GM21515 (cell line): ENCODE measurements at regions not wholly inside any gene's neighbourhood (a gene's known extent, or its start where the extent isn't known, plus 50 kb on each side); places are given as distances from the start of the nearest gene placed in this dataset.

Source experiments
- ATAC-seq: cut with Tn5 transposase; IDR thresholded peaks from one replicate; pipeline ENCODE4 v1.9.1; 2021; ENCODE audit not compliant: unreplicated experiment

DNA sequence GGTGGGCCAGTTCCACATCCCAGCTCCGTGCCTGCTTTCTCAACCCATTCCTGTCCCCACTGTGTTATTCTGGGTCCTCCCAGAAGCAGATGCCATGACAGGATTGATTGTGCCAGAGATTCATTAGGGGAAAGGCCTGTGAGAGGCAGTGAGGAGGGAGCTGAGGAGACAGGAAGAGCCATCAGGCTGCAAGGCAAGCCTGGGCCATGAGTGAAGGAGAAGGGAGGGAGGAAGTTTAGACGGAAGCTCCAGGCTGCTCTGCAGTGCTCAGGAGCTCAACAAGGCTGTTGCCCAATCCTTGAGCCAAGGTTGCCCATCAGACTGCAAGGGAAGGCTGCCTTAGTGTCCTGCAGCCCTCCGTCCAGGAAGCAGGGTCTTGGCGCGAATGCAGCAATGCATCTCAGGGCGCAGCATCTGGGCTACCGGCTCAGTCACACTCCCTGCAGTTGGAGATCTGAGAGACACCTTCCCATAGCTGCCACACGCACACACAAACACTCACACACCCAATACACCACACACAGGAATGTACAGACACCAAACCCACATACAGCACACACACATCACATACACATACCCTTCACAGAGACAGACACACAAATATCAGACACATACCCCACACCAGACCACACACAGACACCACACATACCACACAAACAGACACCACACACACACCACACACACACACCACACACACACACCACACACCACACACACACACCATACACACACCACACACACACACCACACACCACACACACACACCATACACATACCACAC is 139.5 kb upstream of the NDUFV2 start:
- ATAC-seq: no peak

DNA sequence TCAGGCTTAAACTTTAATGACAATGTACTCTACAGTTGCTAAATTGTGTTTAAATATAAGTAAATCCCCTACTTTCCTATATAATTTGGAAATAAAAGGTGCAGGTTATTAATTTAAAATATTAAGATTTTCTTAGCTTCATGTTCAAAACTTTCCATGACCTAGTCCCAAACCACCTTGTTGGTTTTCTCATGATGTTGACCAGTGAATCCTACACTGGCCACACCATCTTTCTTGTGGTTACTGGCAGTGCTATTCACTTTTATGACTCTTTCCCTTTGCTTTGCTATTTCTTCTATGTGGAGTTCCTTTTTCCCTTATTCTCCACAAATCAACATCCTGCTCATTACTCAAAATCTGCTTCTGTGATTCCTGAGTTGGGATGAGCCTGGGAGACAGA is 138.6 kb upstream of the NDUFV2 start:
- ATAC-seq: no peak

DNA sequence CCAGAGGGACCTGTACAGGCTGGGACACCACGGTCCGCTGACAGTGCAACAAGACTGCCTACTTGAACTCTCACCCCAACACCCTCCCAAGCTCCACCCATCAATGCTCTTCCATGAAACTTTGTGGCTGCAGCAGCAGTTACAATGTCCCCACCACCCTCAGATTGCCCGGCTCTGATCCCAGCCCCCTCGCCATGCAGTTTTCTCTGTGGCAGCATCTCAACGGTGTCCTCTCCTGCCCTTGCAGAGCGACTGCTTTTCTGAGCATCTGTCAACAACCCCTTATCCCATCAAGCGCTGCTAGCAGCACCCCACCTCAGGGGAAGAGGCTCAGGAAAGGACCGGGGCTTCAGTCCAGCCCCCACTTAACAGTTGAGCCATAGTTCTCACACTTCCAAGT is 137.1 kb upstream of the NDUFV2 start:
- no peak for ATAC-seq

DNA sequence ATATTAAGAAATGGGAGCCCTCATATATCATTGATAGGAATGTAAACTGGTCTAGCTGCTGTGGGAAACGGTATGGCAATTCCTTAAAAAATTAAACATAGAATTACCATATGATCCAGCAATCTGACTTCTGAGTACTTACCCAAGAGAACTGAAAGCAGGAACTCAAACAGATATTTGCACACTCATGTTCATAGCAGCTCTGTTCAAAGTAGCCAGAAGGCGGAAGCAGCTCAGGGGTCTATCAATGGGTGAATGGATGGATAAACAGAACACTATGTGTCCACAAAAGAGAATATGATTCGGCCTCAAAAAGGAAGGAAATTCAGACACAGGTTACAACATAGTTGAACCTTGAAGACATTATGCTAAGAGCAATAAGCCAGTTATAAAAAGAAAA is 135.7 kb upstream of the NDUFV2 start:
- no peak for ATAC-seq

DNA sequence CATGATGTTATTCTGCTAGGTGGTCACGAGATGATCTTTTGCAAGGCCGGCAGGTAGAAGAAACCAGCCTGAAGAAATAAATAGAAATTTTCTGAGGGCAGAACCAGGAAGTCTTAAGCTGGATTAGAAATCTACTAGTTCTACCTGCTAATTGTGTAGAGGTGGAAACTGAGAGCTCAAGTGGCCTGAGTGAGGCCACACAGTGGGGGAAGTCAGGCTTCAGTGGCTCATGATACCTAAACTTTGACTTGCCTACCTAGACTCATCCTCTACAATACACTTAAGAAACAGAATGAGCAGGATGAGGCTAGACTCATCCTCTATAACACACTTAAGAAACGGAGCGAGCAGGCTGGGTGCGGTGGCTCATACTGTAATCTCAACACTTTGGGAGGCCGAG is 134.9 kb upstream of the NDUFV2 start:
- no peak for ATAC-seq

DNA sequence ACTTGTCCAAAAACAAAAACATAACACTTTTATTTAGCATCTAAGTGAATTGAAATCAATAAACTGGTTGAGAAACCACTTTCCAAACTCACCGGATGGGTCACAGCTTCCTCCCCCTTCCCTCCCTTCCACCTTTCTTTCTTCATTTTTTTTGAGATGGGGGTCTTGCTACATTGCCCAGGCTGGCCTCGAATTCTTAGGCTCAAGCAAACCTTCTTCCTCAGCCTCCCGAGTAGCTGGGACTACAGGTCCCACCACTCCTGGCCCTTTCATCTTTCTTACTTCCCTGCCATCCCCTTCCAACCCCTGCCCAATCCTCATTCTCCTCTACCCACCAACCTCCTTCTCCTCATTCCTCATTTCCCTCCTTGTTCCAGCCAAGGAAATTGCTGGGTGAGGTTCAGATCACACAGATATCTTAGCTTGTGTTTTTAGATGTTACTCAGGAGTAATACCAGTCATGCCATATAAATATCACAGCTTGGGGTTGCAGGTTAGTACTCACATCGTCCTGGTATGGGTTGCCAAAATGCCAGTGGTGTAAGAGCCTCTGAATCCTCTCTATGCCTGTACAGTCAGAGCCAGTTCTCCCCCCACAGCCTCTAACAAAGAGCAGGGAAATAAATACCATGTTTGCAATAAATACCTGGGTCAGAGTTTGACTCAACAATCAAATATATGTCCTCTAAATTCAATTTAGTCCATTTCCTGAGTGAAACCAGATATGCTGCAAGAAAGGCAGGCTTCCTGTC is 132.7 kb upstream of the NDUFV2 start:
- no peak for ATAC-seq

DNA sequence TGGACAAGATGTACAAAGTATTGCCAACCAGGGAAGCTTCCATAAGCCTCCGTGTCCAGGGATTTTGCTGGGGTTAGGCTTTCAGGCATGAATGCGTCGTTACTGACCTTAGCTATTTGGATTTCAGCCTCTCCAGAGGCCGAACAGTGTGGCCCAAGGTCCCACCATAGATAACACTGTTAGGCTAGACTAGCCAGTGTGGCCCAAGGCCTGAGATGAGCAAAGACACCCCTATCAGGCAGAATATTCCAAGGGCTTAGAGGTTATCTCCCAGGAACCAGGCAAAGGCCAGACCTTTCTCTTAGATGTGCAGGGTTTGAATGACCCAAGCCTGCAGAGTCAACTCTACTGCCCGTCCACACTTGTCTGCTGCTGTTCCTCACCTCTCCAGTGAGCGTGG is 131.7 kb upstream of the NDUFV2 start:
- ATAC-seq: no peak

DNA sequence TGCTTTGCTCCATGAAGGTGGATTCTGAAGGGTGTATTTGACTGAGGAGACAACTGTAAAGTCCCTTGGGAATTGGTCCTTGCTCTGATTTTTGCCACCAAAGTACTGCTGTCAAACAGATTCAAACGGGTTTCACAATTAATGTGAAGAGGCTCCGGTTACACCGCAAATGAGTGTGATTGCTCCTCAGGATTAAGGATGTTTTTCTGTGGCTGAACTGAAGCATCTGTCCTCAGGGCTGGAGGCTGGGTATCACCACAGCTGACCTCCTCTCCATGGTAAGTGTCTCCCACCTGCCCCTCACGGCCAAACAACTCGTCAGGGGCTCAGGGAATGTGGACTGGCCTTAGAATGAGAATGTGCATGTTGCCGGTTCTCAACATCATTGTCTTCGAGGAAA is 130.4 kb upstream of the NDUFV2 start:
- no peak for ATAC-seq

DNA sequence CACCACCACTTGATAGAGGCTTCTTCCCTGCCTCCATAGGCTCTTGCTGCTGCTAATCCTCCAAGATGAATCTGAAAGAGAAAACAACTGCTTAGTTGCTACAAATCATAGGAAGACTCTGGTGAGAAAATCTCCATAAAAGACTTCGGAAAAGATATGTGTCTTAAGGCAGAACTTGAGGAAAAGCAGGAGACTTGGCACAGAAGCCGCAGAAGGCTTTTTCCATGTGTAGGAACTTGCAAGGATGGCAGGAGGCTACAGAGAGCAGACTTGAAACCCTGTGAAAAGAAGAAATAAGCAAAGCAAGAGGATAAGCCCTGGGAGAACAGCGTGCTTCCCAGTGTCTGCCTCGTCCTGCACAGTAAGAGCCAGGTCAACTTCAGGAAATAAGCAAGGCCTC is 128.2 kb upstream of the NDUFV2 start:
- no peak for ATAC-seq

DNA sequence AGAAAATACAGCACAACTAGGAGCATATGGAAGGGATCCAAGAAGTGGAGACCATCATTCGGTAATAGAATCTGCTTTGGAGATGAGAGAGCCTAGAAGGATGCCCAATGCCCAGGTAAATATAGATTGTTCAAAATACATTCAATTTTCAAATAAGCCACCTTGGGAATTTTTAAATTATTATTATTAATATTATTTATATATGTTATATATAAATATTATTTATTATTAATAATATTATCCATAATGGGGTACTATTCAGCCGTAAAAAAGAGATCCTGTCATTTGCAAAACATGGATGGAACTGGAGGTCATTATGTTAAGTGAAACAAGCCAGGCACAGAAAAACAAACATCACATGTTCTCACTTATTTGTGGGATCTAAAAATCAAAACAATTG is 127.8 kb upstream of the NDUFV2 start:
- no peak for ATAC-seq

DNA sequence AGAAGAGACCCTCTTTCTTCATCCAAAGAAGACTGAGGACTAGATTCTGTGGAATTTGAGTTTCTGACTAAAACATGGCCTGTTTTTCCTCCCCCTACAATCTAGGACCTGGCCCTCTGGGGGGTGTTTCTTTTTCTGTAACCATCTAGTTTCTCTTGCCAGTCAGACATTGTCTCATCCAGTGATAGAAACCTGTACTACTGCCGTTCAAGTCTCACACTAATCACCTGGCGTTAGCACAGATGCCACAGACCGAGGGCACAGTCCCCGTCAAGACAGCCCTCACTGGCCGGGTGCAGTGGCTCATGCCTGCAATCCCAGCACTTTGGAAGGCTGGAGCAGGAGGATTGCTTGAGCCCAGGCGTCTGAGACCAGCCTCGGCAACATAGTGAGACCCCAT is 126.9 kb upstream of the NDUFV2 start:
- ATAC-seq: no peak

DNA sequence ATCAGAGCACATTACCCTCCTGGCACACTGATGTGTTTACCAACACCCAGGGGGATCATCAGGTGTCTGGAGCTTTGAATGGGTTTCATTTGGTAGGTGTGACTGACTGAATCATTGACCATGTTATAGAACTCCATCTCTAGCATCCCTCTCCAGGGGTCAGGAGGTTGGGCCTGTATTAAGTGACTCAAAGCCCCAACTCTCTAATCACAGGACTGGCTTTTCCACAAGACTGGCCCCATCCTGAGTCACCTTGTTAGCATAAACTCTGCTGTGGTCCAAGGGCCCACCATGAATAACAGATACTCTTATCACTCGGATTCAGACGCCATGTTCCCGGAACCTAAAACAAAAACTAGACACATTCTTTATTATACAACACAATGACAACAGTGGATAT is 125.9 kb upstream of the NDUFV2 start:
- ATAC-seq: no peak

DNA sequence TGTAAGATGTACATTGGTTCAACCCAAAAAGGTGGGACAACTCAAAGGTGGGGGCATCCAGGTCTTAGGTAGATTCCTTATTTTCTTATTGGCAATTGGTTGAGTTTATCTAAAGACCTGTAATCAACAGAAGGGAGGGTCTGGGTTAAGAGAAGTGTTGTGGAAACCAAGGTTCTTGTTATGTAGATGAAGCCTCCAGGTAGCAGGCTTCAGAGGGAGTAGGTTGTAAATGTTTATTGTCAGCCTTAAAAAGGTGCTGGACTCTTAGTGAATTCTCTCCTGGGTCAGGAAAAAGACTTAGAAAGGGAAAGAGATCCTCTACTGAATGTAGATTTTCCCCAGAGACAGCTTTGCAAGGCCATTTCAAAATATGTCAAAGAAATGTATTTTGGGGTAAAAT is 125.3 kb upstream of the NDUFV2 start:
- no peak for ATAC-seq

DNA sequence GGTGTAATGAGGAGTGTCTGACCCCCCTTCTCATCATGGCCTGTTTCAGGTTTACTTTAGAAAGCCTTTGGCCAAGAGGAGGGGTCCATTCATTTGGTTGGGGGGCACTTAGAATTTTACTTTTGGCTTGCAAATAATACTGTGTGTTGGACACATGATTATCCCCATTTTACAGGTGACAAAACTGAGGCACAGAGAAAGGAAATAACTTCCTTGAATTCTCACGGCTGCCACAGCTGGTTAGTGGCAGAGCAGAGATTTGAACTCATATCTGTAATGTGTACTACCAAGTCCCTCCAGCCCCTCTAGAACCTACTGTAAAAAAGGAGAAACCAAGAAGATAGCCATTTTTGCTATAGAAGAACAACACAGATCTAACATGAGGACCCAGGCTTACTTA is 124.8 kb upstream of the NDUFV2 start:
- no peak for ATAC-seq

DNA sequence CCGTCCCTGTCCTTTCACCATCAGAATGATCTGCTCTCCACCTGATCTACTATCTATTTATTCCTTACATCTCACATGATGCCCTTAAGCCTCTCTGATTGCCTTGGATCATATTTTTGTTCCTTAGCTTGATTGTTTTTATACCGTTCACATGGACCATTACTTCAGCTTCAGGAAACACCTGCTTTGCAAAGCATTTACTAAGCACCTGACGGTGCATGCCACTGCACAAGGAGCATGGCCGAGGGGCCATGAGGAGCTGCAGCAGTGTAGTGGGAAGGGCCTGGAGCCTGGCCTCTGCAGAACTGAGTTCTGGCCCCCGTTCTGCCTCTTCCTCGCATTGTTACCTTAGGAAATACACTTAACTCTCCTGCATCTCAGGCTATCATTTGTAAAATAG is 124.1 kb upstream of the NDUFV2 start:
- no peak for ATAC-seq

DNA sequence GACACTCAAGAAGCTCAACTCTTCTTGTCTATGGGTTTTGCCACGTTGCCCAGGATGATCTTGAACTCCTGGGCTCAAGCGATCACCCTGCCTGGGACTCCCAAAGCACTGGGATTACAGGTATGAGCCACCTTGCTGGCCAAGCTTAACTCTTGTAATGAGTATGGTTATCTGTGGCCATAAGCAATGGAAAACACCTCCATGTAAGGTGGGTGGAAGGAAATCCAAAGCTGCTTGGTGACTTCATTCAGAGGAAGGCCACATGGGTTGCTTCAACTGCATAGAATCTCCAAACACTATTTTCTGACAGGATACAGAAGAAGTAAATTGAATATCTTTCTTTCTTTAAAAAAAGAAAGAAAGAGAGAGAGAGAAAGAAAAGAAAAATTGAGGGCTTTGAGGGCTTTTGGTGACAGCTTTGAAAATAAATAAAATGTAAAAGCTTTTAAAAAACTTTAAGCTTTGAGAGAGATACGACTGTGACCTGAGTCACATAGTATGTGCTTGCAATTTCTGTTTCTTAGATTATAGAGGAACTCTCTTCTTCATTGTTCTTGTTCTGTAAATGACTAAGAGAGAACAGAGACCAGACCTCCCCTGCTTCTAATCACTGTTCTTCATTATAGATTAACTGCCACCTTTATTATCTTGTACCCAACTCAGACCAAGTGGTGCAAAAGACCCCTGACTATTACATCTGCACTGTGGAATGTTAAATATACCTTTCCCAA is 123.1 kb upstream of the NDUFV2 start:
- ATAC-seq: no peak

DNA sequence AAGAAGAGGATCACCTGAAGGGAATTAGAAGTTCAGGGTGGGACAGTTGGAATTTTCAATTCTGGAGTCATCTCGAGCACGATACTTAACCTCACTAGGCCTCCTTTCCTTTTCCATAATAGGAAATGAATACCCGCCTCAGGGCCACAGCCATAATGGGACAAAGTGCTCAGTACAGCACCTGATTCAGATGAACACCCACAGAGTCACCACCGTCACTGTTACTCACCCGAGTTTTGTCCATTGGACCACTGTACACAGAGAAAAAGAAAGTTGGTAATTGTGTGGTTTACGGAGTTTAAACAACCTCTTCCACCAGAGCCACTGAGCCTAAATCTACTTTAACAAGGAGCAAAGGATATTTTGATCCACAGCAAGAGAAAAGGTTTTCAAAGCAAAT is 122.0 kb upstream of the NDUFV2 start:
- ATAC-seq: no peak

DNA sequence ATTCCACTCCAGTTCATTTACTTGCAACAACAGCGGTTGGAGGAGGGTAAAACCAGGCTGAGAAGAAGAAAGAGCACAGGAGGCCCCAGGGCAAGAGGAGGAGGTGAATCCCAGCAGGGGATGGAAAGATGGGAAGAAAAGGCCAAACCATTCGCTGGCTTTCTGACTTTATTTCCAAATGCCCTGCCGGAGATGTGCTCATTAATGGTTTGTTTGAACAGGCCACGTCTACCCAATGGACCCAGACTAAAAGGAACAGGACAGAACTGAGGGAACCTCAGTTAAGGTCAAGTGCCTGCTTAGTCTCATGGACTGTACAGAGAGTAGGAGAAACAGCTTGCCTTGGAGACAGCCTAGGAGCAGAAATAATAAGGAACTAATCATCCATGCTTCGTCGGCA is 121.6 kb upstream of the NDUFV2 start:
- ATAC-seq: no peak

DNA sequence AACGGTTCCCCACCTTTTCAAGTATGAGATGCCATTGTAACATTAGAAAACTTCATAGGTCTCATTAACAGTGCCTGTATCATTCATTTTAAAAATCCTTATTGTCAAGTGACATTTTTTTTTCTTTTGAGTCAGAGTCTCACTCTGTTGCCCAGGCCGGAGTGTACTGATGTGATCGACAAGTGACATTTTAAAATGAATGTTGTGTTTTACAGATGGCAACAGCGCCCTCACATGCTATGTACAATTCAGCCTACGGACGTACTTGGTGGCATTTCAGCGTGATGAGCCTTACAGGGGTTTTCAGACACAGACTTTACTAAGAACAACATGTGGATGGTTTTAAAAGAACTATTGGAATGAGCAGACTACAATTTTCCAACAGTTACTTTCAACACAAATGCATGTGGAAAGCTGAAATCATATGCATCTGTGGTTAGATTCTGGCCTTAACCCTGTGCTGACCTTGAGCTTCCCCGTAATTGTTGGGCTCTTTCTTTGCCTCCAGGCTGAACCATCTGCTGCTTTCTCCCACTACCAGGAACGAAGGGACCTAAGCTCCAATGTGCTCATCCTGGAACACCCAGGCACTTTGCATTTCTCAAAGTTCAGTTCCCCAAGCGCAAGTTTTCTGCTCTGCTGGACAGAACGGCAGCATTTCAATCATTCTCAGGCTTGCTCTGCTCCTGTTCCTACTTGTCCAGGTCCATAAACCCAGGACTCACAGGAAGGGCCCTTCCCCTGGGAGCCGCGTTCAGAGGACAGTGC is 119.9 kb upstream of the NDUFV2 start:
- ATAC-seq: no peak

DNA sequence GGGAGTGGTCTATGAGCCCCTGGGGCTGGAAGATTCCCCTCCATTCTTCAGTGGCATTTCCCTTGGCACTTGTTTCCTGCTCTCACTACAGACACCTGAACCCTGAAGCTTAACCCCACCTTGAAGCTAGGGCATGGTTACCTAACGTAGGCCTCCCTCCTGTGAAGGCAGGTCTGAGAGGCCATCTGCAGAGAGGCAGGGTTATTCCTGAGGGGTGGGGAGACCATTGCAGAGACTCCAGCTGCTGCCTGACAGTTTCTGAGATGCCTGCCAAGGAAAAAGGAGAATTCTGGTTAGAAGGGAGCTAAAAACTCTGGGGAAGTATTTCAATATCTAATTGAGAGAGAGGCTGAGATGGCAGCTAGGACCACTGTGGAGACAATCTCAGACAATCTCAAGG is 119.3 kb upstream of the NDUFV2 start:
- ATAC-seq: no peak

DNA sequence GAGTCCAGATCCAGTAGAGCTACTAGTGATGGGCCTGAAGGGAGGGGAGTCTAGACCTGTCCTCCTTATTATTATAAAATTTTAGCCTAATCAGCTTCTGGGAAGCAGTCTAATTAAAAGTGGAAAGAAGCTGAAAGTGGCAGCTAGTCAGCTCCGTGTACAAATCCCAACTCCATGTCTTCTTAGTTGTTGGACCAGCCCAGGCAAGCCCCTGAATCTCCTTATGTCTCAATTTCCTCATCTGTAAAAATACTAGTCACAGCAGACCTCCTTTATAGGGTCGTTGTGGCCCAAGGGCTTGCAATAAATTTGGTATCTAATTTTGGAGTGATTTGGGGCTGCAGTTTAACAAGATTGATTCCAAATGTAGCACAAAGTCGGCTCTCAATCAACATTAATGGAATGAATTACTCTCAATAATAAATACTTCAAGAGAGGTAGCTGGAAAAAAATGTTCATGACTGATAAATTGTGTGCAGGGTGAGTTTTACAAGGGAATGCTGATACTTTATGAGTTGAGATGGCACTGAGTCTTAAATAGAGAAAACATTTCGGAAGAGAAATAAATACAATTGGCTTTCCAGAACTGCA is 118.3 kb upstream of the NDUFV2 start:
- no peak for ATAC-seq
